ENCODE measurements at regions not wholly inside any gene's neighbourhood (a gene's known extent, or its start where the extent isn't known, plus 50 kb on each side); places are given as distances from the start of the nearest gene placed in this dataset.

- dilution Hi-C loops (cut with MboI; ENCODE audit: extremely low pct_ligation_motif_present, low sequenced_read_pairs), result no loop called here
- H3K9ac ChIP-seq (ENCODE audit: control insufficient read depth, extremely low read depth, insufficient read depth, low read length), result no peak overlapping the region
- no peak overlapping the region for H3K4me2 ChIP-seq (ENCODE audit: control insufficient read depth, extremely low read depth, insufficient read depth, low read depth, low read length)
- TF ChIP-seq EZH2 (IDR thresholded peaks at IDR 0.05; ENCODE audit: low read length), result no peak
- TF ChIP-seq, protein P1, sequence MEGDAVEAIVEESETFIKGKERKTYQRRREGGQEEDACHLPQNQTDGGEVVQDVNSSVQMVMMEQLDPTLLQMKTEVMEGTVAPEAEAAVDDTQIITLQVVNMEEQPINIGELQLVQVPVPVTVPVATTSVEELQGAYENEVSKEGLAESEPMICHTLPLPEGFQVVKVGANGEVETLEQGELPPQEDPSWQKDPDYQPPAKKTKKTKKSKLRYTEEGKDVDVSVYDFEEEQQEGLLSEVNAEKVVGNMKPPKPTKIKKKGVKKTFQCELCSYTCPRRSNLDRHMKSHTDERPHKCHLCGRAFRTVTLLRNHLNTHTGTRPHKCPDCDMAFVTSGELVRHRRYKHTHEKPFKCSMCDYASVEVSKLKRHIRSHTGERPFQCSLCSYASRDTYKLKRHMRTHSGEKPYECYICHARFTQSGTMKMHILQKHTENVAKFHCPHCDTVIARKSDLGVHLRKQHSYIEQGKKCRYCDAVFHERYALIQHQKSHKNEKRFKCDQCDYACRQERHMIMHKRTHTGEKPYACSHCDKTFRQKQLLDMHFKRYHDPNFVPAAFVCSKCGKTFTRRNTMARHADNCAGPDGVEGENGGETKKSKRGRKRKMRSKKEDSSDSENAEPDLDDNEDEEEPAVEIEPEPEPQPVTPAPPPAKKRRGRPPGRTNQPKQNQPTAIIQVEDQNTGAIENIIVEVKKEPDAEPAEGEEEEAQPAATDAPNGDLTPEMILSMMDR (optimal IDR thresholded peaks at IDR 0.05 in 1 of 3, IDR thresholded peaks at IDR 0.05 in 1 of 3, conservative IDR thresholded peaks at IDR 0.05 in 1 of 3; ENCODE audit: extremely low read depth in 1 of 3, insufficient read depth in 2 of 3, low read length in 3 of 3), result peak; percentile 14 to 52 (median 18)
- no peak overlapping the region for H3K27ac ChIP-seq (ENCODE audit: control insufficient read depth, insufficient read depth, low read length)
- no peaks in the 10 kb centered on the region for H3K27me3 ChIP-seq (ENCODE audit: control insufficient read depth, extremely low read depth, insufficient read depth, low read length)
- no peaks in the 10 kb centered on the region for H3K9me1 ChIP-seq (ENCODE audit: control insufficient read depth, extremely low read depth, insufficient read depth, low read length)
- no peaks in the 10 kb centered on the region for H3K36me3 ChIP-seq (ENCODE audit: control insufficient read depth in 2 of 2, extremely low read depth in 1 of 2, insufficient read depth in 2 of 2, low read length in 2 of 2)
- no peaks in the 10 kb centered on the region for H3K9me3 ChIP-seq (ENCODE audit: control insufficient read depth, low read depth, low read length)
- H3K4me3 ChIP-seq (ENCODE audit: control insufficient read depth in 2 of 3, extremely low read depth in 1 of 3, insufficient read depth in 2 of 3, low read depth in 1 of 3, low read length in 3 of 3), result no peak overlapping the region
- no peak overlapping the region for H2AFZ ChIP-seq (ENCODE audit: control insufficient read depth, low read length)
- no peaks in the 10 kb centered on the region for H4K20me1 ChIP-seq (ENCODE audit: control insufficient read depth, extremely low read depth, insufficient read depth, low read length)
- FAIRE-seq (peak; percentile 91), DNase-seq (ENCODE audit: low read depth, low spot score) (no peak)
- peaks cover 17% of the 10 kb centered on the region for H3K4me1 ChIP-seq (ENCODE audit: control insufficient read depth, extremely low read depth, insufficient read depth, low read length)
- H3K79me2 ChIP-seq (ENCODE audit: control insufficient read depth, insufficient read depth, low read length), result no peaks in the 10 kb centered on the region
These were observed 217.7 kb downstream of the URB2 start for GRCh38 chr1:229843627-229844238.

GRCh38 chr1:229844675-229845074 lies 218.6 kb downstream of the URB2 start:
- dilution Hi-C loops (cut with MboI; ENCODE audit: extremely low pct_ligation_motif_present, low sequenced_read_pairs), result no loop called here
- H3K27ac ChIP-seq (ENCODE audit: control insufficient read depth, insufficient read depth, low read length), result no peak overlapping the region
- no peaks in the 10 kb centered on the region for H3K79me2 ChIP-seq (ENCODE audit: control insufficient read depth, insufficient read depth, low read length)
- no peak overlapping the region for H2AFZ ChIP-seq (ENCODE audit: control insufficient read depth, low read length)
- H4K20me1 ChIP-seq (ENCODE audit: control insufficient read depth, extremely low read depth, insufficient read depth, low read length), result no peaks in the 10 kb centered on the region
- TF ChIP-seq, protein P1 (optimal IDR thresholded peaks at IDR 0.05 in 1 of 3, IDR thresholded peaks at IDR 0.05 in 1 of 3, conservative IDR thresholded peaks at IDR 0.05 in 1 of 3; ENCODE audit: extremely low read depth in 1 of 3, insufficient read depth in 2 of 3, low read length in 3 of 3), result no peak
- TF ChIP-seq EZH2 (IDR thresholded peaks at IDR 0.05; ENCODE audit: low read length), result no peak
- peak; percentile 75 for FAIRE-seq
- no peaks in the 10 kb centered on the region for H3K27me3 ChIP-seq (ENCODE audit: control insufficient read depth, extremely low read depth, insufficient read depth, low read length)
- no peak overlapping the region for H3K4me3 ChIP-seq (ENCODE audit: control insufficient read depth in 2 of 3, extremely low read depth in 1 of 3, insufficient read depth in 2 of 3, low read depth in 1 of 3, low read length in 3 of 3)
- no peak for DNase-seq (ENCODE audit: low read depth, low spot score)
- no peak overlapping the region for H3K9ac ChIP-seq (ENCODE audit: control insufficient read depth, extremely low read depth, insufficient read depth, low read length)
- H3K36me3 ChIP-seq (ENCODE audit: control insufficient read depth in 2 of 2, extremely low read depth in 1 of 2, insufficient read depth in 2 of 2, low read length in 2 of 2), result no peaks in the 10 kb centered on the region
- H3K4me2 ChIP-seq (ENCODE audit: control insufficient read depth, extremely low read depth, insufficient read depth, low read depth, low read length), result no peak overlapping the region
- no peaks in the 10 kb centered on the region for H3K9me3 ChIP-seq (ENCODE audit: control insufficient read depth, low read depth, low read length)
- peaks cover 17% of the 10 kb centered on the region for H3K4me1 ChIP-seq (ENCODE audit: control insufficient read depth, extremely low read depth, insufficient read depth, low read length)
- no peaks in the 10 kb centered on the region for H3K9me1 ChIP-seq (ENCODE audit: control insufficient read depth, extremely low read depth, insufficient read depth, low read length)

All from keratinocyte (primary cell).